B cell (primary cell): ENCODE measurements at regions not wholly inside any gene's neighbourhood (a gene's known extent, or its start where the extent isn't known, plus 50 kb on each side); places are given as distances from the start of the nearest gene placed in this dataset.

Experiments
- ATAC-seq: fragments of 200-7000 bp; cut with Tn5 transposase; one replicate; pipeline ENCODE4 v1.10.0; 2021; ENCODE audit warnings: low read depth, mild to moderate bottlenecking, moderate number of reproducible peaks, moderate library complexity
- CTCF ChIA-PET: fragments of 350-600 bp; sonication (Branson Sonifier 250); formaldehyde crosslinking; loops from one replicate; lab custom pipeline; 2021; ENCODE audit warnings: antibody characterized with exemption, inconsistent platforms; lab: Charles Lee
- POLR2A ChIA-PET: fragments of 350-600 bp; sonication (Branson Sonifier 250); formaldehyde crosslinking; loops from one replicate; lab custom pipeline; 2021; ENCODE audit warnings: antibody characterized with exemption; lab: Charles Lee
- DNase-seq: peaks from one replicate; pipeline ENCODE4 v3.0.0; 2013
- H2AFZ ChIP-seq: 2 replicates; pipeline ENCODE4 v1.6.1; 2012; ENCODE audit warnings: mild to moderate bottlenecking, low read depth, low read length; ENCODE audit not compliant: insufficient read depth, poor library complexity, severe bottlenecking
- H3K27ac ChIP-seq, 2 donors: 1 replicate in 1 of 2; 2 replicates in 1 of 2; pipeline ENCODE4 v1.5.1; 2012 to 2013; ENCODE audit warnings: low read length in 2 of 2, mild to moderate bottlenecking in 2 of 2, moderate library complexity in 1 of 2
- H3K27me3 ChIP-seq, 4 experiments: fragments of 200-600 bp in 1 of 4; sonication (generic) in 1 of 4; replicated peaks in 1 of 4; 1 replicate in 2 of 4; 2 replicates in 2 of 4; pipeline versions ENCODE4 v1.6.1 to v1.7.0; 2013 to 2016; ENCODE audit warnings: low read length in 3 of 4, mild to moderate bottlenecking in 2 of 4, mixed read lengths in 1 of 4, moderate library complexity in 1 of 4; ENCODE audit not compliant: insufficient read depth in 4 of 4, control insufficient read depth in 3 of 4; ENCODE audit errors: control extremely low read depth in 1 of 4
- H3K36me3 ChIP-seq, 2 experiments: replicated peaks in 1 of 2; 1 replicate in 1 of 2; 2 replicates in 1 of 2; pipeline versions ENCODE4 v1.6.1 to v1.7.1; 2013; ENCODE audit warnings: low read length in 1 of 2; ENCODE audit not compliant: insufficient read depth in 2 of 2, control insufficient read depth in 1 of 2; ENCODE audit errors: control extremely low read depth in 1 of 2, extremely low read depth in 1 of 2
- H3K4me1 ChIP-seq, 2 donors: fragments of 200-600 bp in 1 of 2; sonication (generic) in 1 of 2; 1 replicate in 1 of 2; 2 replicates in 1 of 2; pipeline versions ENCODE4 v1.5.1 to v1.6.1; 2013 to 2017; ENCODE audit warnings: low read length in 2 of 2; ENCODE audit not compliant: control insufficient read depth in 2 of 2, insufficient read depth in 2 of 2
- H3K4me2 ChIP-seq: replicated peaks from 2 replicates; pipeline ENCODE3; 2012; ENCODE audit warnings: mild to moderate bottlenecking, low read depth, low read length; ENCODE audit not compliant: poor library complexity, severe bottlenecking
- H3K4me3 ChIP-seq, 5 experiments: fragments of 200-600 bp in 1 of 5; sonication (generic) in 1 of 5; 1 replicate in 3 of 5; 2 replicates in 2 of 5; pipeline versions ENCODE4 v1.5.1 to v1.7.0; 2011 to 2016; ENCODE audit warnings: low read length in 4 of 5, mild to moderate bottlenecking in 4 of 5, low read depth in 2 of 5, control low read depth in 1 of 5, moderate library complexity in 1 of 5; ENCODE audit not compliant: insufficient read depth in 1 of 5; ENCODE audit errors: control extremely low read depth in 1 of 5, extremely low read depth in 1 of 5
- H3K79me2 ChIP-seq: fragments of 200-600 bp; sonication (generic); one replicate; pipeline ENCODE4 v1.6.0; 2016; ENCODE audit warnings: low read length; ENCODE audit not compliant: control insufficient read depth, insufficient read depth
- H3K9ac ChIP-seq: fragments of 200-600 bp; sonication (generic); 2 replicates; pipeline ENCODE4 v1.6.1; 2017; ENCODE audit warnings: mild to moderate bottlenecking, low read length, moderate library complexity
- H3K9me3 ChIP-seq, 3 donors: one replicate each; pipeline versions ENCODE4 v1.6.1 to v1.7.1; 2013; ENCODE audit warnings: low read length in 2 of 3; ENCODE audit not compliant: control insufficient read depth in 2 of 3, insufficient read depth in 1 of 3; ENCODE audit errors: control extremely low read depth in 1 of 3
- H4K20me1 ChIP-seq: 2 replicates; pipeline ENCODE4 v1.6.0; 2012; ENCODE audit warnings: mild to moderate bottlenecking, low read length; ENCODE audit not compliant: insufficient read depth, control insufficient read depth, poor library complexity, severe bottlenecking
- H3K27ac Mint-ChIP-seq: one replicate; pipeline ENCODE4 v1.8.0; 2021; ENCODE audit warnings: mixed read lengths
- H3K27me3 Mint-ChIP-seq: one replicate; pipeline ENCODE4 v1.8.0; 2021; ENCODE audit warnings: mixed read lengths
- H3K4me1 Mint-ChIP-seq: one replicate; pipeline ENCODE4 v1.8.0; 2021; ENCODE audit warnings: mixed read lengths
- H3K4me3 Mint-ChIP-seq: one replicate; pipeline ENCODE4 v1.8.0; 2021; ENCODE audit warnings: mixed read lengths
- H3K9me3 Mint-ChIP-seq: one replicate; pipeline ENCODE4 v1.8.0; 2022; ENCODE audit warnings: mixed read lengths; ENCODE audit not compliant: insufficient read depth
- CTCF ChIP-seq: fragments of 200-600 bp; IDR thresholded peaks from one replicate; pipeline ENCODE4 v1.8.0; 2022; ENCODE audit warnings: antibody characterized with exemption, mild to moderate bottlenecking
- EZH2 ChIP-seq: IDR thresholded peaks from 2 replicates; pipeline ENCODE4 v1.6.1; 2012; ENCODE audit warnings: borderline replicate concordance, low read depth, mild to moderate bottlenecking, moderate library complexity, low read length; ENCODE audit not compliant: insufficient read depth, poor library complexity, severe bottlenecking
- WGBS: methylation state at CpG from one replicate; pipeline ENCODE4 v1.1.5; 2013; ENCODE audit warnings: missing lambda C conversion rate; ENCODE audit not compliant: insufficient coverage; 5-methylcytosine and 5-hydroxymethylcytosine counted together
- intact Hi-C: fragments of 100-400 bp; cut with micrococcal nuclease; formaldehyde crosslinking; loops from one replicate; pipeline ENCODE4 v1.10.0; 2022

- Histone ChIP-seq H3K4me3 (no peak overlapping the region), H3K9ac (no peak overlapping the region), H3K9me3 (no peaks in the 10 kb centered on the region), H3K79me2 (no peaks in the 10 kb centered on the region), H3K36me3 (no peaks in the 10 kb centered on the region), H2AFZ (no peak overlapping the region), H3K4me1 (peaks cover 0 to 3% of the 10 kb centered on the region in 2 donors), H3K27ac (no peak overlapping the region), H4K20me1 (no peaks in the 10 kb centered on the region), H3K27me3 (no peaks in the 10 kb centered on the region), H3K4me2 (no peak overlapping the region)
- Mint-ChIP-seq H3K27ac (no peak overlapping the region), H3K4me1 (peaks cover 19% of the 10 kb centered on the region), H3K4me3 (no peak overlapping the region), H3K9me3 (no peaks in the 10 kb centered on the region), H3K27me3 (no peaks in the 10 kb centered on the region)
- intact Hi-C loops = no loop called here
- WGBS = no CpG with 5 or more reads among the region's 2 CpGs
- DNase-seq (no peak), ATAC-seq (no peak)
- ChIA-PET POLR2A (no interaction called here), CTCF (interaction anchor here (0.9 kb wide), 1 partner anchor 10 kb away, joined by 3 read pairs; no protein-coding TSS in a partner anchor)
- TF ChIP-seq CTCF = no peak
- no peak for TF ChIP-seq EZH2
These were observed 94.5 kb upstream of the MARCKS start for GRCh38 chr6:113762641-113763040.

- Histone ChIP-seq H3K4me3 (no peak overlapping the region), H3K9ac (no peak overlapping the region), H3K79me2 (no peaks in the 10 kb centered on the region), H3K27me3 (no peaks in the 10 kb centered on the region), H3K27ac (no peak overlapping the region), H3K4me2 (no peak overlapping the region), H2AFZ (peak overlapping the region; percentile 2), H4K20me1 (no peaks in the 10 kb centered on the region), H3K4me1 (peaks cover 0 to 3% of the 10 kb centered on the region in 2 donors), H3K36me3 (no peaks in the 10 kb centered on the region), H3K9me3 (no peaks in the 10 kb centered on the region)
- no peak overlapping the region for H3K4me3 Mint-ChIP-seq
- ChIA-PET POLR2A (no interaction called here), CTCF (interaction anchor here (0.7 to 0.9 kb wide), 2 partner anchors 9 to 457 kb away, joined by 3 read pairs; no protein-coding TSS in a partner anchor)
- no peak overlapping the region for H3K27ac Mint-ChIP-seq
- DNase-seq (no peak), ATAC-seq (no peak)
- H3K9me3 Mint-ChIP-seq = no peaks in the 10 kb centered on the region
- no peak for TF ChIP-seq EZH2
- WGBS = 100% methylated on average over 1 of the region's 1 CpG
- H3K27me3 Mint-ChIP-seq = no peaks in the 10 kb centered on the region
- intact Hi-C loops = no loop called here
- peaks cover 19% of the 10 kb centered on the region for H3K4me1 Mint-ChIP-seq
These were observed 93.8 kb upstream of the MARCKS start for GRCh38 chr6:113763311-113763766.
